ENCODE measurements at regions not wholly inside any gene's neighbourhood (a gene's known extent, or its start where the extent isn't known, plus 50 kb on each side); places are given as distances from the start of the nearest gene placed in this dataset.
"Not testable (repeated sequence)": the region's sequence is repeated elsewhere in the genome, so short reads cannot be mapped to it uniquely, and the experiment has no call there.

- no peak for DNase-seq (ENCODE audit: low read depth, low spot score)
Measured at GRCh38 chr3:177838766-177839350, 641.6 kb upstream of the TBL1XR1 start.

- no peak for DNase-seq (ENCODE audit: low read depth, low spot score)
Measured at GRCh38 chr3:177842302-177842701, 645.0 kb upstream of the TBL1XR1 start.

- no peak for DNase-seq (ENCODE audit: low read depth, low spot score)
Measured at GRCh38 chr3:177842743-177843734, 645.8 kb upstream of the TBL1XR1 start.

- DNase-seq (ENCODE audit: low read depth, low spot score), result no peak
Measured at GRCh38 chr3:177852001-177852807, 654.9 kb upstream of the TBL1XR1 start.

- no peak for DNase-seq (ENCODE audit: low read depth, low spot score)
Measured at GRCh38 chr3:177855021-177855420, 657.7 kb upstream of the TBL1XR1 start.

GRCh38 chr3:177860184-177860583 is 662.9 kb upstream of the TBL1XR1 start:
- no peak for DNase-seq (ENCODE audit: low read depth, low spot score)

- DNase-seq (ENCODE audit: low read depth, low spot score), result no peak
Measured at GRCh38 chr3:177862962-177863491, 665.7 kb upstream of the TBL1XR1 start.

GRCh38 chr3:177871267-177871666 is 665.0 kb upstream of the KCNMB2 start:
- not testable (repeated sequence) for DNase-seq (ENCODE audit: low read depth, low spot score)

- no peak for DNase-seq (ENCODE audit: low read depth, low spot score)
Measured at GRCh38 chr3:177878192-177878591, 658.0 kb upstream of the KCNMB2 start.

- DNase-seq (ENCODE audit: low read depth, low spot score), result no peak
Measured at GRCh38 chr3:177878957-177879356, 657.3 kb upstream of the KCNMB2 start.

- no peak for DNase-seq (ENCODE audit: low read depth, low spot score)
Measured at GRCh38 chr3:177881351-177881750, 654.9 kb upstream of the KCNMB2 start.

GRCh38 chr3:177882124-177882648 is 654.0 kb upstream of the KCNMB2 start:
- no peak for DNase-seq (ENCODE audit: low read depth, low spot score)

- DNase-seq (ENCODE audit: low read depth, low spot score), result no peak
Measured at GRCh38 chr3:177883091-177883490, 653.1 kb upstream of the KCNMB2 start.

- no peak for DNase-seq (ENCODE audit: low read depth, low spot score)
Measured at GRCh38 chr3:177883957-177884356, 652.3 kb upstream of the KCNMB2 start.

- no peak for DNase-seq (ENCODE audit: low read depth, low spot score)
Measured at GRCh38 chr3:177885063-177885462, 651.2 kb upstream of the KCNMB2 start.

GRCh38 chr3:177886501-177886900 is 649.7 kb upstream of the KCNMB2 start:
- no peak for DNase-seq (ENCODE audit: low read depth, low spot score)

- DNase-seq (ENCODE audit: low read depth, low spot score), result no peak
Measured at GRCh38 chr3:177887475-177887874, 648.8 kb upstream of the KCNMB2 start.

- DNase-seq (ENCODE audit: low read depth, low spot score), result no peak
Measured at GRCh38 chr3:177889161-177889560, 647.1 kb upstream of the KCNMB2 start.

GRCh38 chr3:177889652-177890358 is 646.4 kb upstream of the KCNMB2 start:
- no peak for DNase-seq (ENCODE audit: low read depth, low spot score)

- DNase-seq (ENCODE audit: low read depth, low spot score), result no peak
Measured at GRCh38 chr3:177890359-177890683, 645.9 kb upstream of the KCNMB2 start.

- not testable (repeated sequence) for DNase-seq (ENCODE audit: low read depth, low spot score)
Measured at GRCh38 chr3:177891569-177891968, 644.7 kb upstream of the KCNMB2 start.

All from activated CD4-positive, CD25-positive, alpha-beta regulatory T cell treated with anti-CD3 and anti-CD28 coated beads, Interleukin-2, amount 50 U/mL, for 16 hours (primary cell).